ENCODE measurements at regions not wholly inside any gene's neighbourhood (a gene's known extent, or its start where the extent isn't known, plus 50 kb on each side); places are given as distances from the start of the nearest gene placed in this dataset.

GRCh38 chr1:184258525-184258924 lies 128.3 kb upstream of the C1orf21 start:
- Mint-ChIP-seq H3K27me3 (ENCODE audit: low read depth) (peaks cover 1% of the 10 kb centered on the region; the same call in 1 of the 2 replicates), H3K9me3 (no peaks in the 10 kb centered on the region), H3K27ac (no peak overlapping the region), H3K4me3 (no peak overlapping the region), H3K4me1 (peaks cover 0 to 3% of the 10 kb centered on the region in 2 experiments; a peak in 3 of 4 replicates), H3K36me3 (ENCODE audit: insufficient read depth in 1 of 3, low read depth in 3 of 3) (no peaks in the 10 kb centered on the region)
- Histone ChIP-seq H3K23me2 (ENCODE audit: insufficient read length, low read depth, low read length, poor library complexity, severe bottlenecking) (no peaks in the 10 kb centered on the region), H2AFZ (ENCODE audit: low read length) (no peak overlapping the region), H3K14ac (ENCODE audit: insufficient read depth, low read length) (no peak overlapping the region), H2AK5ac (ENCODE audit: insufficient read length, low read length) (no peak overlapping the region), H4K5ac (ENCODE audit: insufficient read length, low read depth, low read length) (no peak overlapping the region), H3K4ac (ENCODE audit: low read depth, low read length) (no peak overlapping the region), H2BK120ac (ENCODE audit: low read depth, low read length, poor library complexity, severe bottlenecking) (no peak overlapping the region), H2BK12ac (ENCODE audit: insufficient read length, low read depth, low read length) (no peak overlapping the region), H3K4me1 (ENCODE audit: insufficient read depth, low read length) (no peaks in the 10 kb centered on the region), H3K27me3 (ENCODE audit: insufficient read depth, low read length) (no peaks in the 10 kb centered on the region), H3K27ac (ENCODE audit: insufficient read length, low read depth, low read length) (no peak overlapping the region), H3K23ac (ENCODE audit: insufficient read length, low read depth, low read length) (no peak overlapping the region), H4K8ac (replicated peaks; ENCODE audit: insufficient read length, low read depth, low read length) (no peak overlapping the region), H3K56ac (ENCODE audit: insufficient read length, low read depth, low read length) (no peak overlapping the region), H2BK20ac (ENCODE audit: low read depth, low read length, poor library complexity, severe bottlenecking) (no peak overlapping the region), H3K18ac (ENCODE audit: insufficient read length, low read depth, low read length) (no peak overlapping the region), H4K20me1 (ENCODE audit: control insufficient read depth, insufficient read depth, insufficient read length) (no peaks in the 10 kb centered on the region), H3K9ac (ENCODE audit: extremely low read depth, insufficient read length, low read length) (no peak overlapping the region), H3K4me2 (ENCODE audit: insufficient read depth, insufficient read length, low read length) (no peak overlapping the region), H4K91ac (ENCODE audit: insufficient read length, low read depth, low read length) (no peak overlapping the region), H2BK5ac (ENCODE audit: insufficient read length, low read length) (no peak overlapping the region), H3K79me2 (ENCODE audit: insufficient read depth, low read length) (no peaks in the 10 kb centered on the region), H3T11ph (ENCODE audit: low read length) (no peak overlapping the region), H2BK15ac (ENCODE audit: low read depth, low read length) (no peak overlapping the region), H3K79me1 (ENCODE audit: insufficient read depth, low read depth, low read length, poor library complexity, severe bottlenecking) (no peaks in the 10 kb centered on the region), H3K9me3 (ENCODE audit: control insufficient read depth, low read depth, low read length) (no peaks in the 10 kb centered on the region)
- DNase-seq, result no peak
- WGBS (ENCODE audit: extremely low coverage, insufficient read length, low lambda C conversion rate), result no CpG with 5 or more reads among the region's 3 CpGs
- TF ChIP-seq CTCF (conservative IDR thresholded peaks at IDR 0.05), result no peak
